Epidermal melanocyte (primary cell): ENCODE measurements at regions not wholly inside any gene's neighbourhood (a gene's known extent, or its start where the extent isn't known, plus 50 kb on each side); places are given as distances from the start of the nearest gene placed in this dataset.
"Not testable (repeated sequence)": the region's sequence is repeated elsewhere in the genome, so short reads cannot be mapped to it uniquely, and the experiment has no call there.

Experiments
- DNase-seq: peaks from one replicate; pipeline ENCODE4 v3.0.0; 2011; ENCODE audit warnings: low spot score; ENCODE audit not compliant: insufficient read length

DNA sequence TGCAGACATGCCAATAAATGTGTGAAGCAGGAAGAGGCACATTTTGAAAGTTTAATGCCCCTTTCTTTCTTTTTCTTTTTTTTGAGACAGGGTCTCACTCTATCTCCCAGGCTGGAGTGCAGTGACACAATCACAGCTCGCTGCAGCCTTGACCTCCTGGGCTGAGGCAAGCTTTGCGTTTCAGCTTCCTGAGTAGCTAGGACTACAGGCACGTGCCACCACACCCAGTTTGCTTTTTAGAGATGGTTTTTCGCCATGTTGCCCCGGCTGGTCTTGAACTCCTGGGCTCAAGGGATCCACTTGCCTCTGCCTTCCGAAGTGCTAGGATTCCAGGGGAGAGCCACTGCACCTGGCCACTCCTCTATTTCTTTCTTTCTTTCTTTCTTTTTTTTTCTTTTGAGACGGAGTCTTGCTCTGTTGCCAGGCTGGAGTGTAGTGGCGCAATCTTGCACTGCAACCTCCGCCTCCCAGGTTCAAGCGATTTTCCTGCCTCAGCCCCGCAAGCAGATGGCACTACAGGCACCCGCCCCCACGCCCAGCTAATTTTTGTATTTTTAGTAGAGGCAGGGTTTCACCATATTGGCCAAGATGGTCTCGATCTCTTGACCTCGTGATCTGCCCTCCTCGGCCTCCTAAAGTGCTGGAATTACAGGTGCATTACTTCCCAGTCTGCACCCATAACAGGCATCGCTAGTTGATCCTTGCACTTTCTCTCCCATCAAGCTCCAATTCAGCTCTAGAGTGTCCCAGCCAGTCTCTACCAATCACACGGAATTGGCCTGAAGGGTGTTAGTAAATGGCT is 77.5 kb upstream of the RUNX3 start:
- not testable (repeated sequence) for DNase-seq

DNA sequence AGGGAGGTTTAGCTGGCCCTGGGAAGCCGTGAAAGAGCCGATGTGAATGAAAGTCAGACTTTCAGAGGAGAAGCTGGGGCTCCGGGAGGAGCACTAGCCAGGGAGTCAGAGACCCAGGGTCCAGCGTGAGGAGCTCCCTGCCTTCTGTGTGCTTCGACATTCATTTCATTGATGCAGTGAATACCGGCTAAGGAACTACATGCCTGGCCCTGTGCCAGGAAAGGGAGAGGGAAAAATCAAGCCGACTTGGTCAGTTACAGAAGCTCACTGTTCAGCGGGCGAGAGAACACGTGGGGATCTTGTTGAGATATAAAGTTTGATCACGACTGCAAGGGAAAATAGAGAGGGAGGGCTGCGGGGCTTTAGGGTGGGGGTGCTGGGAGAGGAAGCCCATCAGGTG is 76.7 kb upstream of the RUNX3 start:
- no peak for DNase-seq

DNA sequence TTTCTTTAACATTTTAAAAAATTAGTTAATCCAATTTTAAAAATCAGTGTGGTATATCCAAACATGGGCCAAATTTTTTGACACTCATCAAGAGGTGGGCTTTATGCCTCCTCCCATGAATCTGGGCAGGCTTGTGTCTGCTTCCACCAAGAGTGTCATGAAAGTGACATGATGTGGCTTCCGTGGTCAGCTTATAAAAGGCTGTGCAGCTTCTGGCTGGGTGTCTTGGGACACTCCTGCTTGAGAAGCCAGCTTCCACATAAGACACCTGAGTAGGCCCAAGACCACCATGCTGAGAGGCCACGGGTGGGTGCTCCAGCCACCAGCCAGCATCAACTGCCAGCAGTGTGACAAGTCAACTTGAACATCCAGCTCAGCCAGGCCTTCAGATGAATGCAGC is 74.3 kb upstream of the RUNX3 start:
- DNase-seq = no peak

DNA sequence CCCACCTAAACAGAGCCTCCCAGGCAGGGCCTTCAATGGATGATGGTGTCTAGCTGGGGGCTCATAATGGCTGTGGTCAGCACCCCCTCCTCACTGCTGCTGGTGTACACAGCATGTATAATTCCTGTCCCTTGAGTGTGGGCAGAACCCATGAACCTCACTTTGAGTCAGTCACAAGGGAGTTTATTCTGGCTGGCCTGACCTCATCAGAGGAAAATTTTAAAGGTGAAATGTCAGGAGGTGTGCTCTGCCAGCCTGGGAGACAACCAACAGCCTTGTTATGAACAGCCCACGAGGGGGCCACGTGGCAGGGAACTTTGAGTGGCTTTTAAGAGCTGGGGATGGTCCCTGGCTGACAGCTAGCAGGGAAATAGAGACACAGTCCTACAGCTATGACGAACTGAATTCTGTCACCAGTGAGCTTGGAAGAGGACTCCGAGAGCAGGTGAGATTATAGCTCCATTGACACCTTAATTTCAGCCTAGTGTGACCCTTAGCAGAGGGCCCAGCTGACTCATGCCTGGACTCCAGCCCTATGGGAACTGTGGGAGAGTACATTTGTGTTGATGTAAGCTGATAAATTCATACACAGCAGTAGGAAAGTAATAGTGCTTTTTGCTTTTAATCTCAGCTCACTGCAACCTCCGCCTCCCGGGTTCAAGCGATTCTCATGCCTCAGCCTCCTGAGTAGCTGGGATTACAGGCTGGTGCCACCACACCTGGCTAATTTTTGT is 73.5 kb upstream of the RUNX3 start:
- no peak for DNase-seq

DNA sequence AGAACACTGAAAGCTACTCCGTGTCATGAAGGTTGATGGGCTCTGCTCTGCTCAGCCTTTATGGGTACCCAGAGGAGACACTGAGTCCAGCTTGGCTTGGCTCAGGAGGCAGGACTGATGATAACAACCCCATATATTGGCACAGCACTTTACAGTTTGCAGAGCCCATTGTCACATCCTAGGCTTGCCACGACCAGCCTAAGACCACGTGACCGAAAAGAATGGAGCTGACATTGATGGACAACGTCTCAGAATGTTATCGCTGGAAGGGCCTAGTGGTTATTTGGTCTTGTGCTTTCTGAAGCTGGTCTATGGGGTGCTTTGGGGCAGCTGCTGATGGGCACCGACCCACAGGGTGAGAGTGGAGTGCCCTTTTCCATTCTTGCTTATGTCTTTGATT is 72.9 kb upstream of the RUNX3 start:
- no peak for DNase-seq

DNA sequence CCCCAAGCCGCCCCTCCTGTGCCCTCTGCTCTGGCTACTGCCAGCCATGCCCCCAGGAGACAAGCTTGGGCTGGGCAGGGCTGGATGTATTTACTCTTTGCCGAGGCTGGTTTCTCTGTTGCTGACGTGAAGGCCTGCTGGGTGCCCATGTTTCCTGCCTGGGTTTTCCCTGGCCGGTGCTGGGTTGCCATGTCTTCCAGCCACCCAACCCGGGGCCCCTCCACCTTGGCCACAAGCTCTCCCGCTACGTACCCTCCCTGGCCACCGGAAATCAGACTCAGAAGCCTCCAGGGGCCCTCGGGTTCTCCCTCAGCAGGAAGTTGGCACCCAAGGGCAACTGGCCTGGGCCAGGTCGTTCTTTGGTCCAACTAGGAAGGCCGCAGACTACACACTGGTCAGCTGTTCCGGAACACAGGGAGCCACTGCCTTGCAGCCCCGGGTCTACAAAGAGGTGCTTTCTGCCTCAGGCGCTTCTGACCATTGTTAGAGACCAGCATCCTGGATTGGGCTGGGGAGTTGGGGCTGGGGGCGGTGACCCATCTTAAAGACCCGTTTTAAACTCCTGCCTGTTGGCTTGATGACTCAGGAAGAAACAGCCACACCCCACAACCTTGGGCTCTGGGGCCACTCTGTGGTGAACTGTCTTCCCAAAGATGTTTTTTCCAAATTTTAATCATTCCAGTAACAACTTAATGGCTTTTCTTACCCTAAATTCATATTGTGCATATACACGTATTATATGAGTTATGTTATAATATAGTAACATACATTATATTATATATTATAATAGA is 71.2 kb upstream of the RUNX3 start:
- no peak for DNase-seq

DNA sequence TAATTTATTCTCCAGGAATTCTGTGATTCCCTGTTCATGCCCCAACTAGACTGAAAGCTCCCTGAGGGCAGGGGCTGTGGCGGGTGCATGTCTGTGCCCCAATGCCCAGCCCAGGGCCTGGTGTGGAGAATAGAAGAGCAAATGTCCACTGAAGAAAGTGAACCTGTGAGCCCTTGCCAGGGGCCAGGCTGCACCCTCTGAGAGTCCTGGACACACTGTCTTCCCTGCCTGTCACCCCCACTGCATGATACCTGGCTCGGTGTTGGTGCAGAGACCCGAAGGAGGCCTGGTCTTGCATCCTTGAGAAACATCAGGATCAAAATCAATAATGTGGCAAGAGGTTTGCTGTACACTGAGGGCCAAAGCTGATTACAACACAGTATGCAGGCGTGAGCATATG is 69.8 kb upstream of the RUNX3 start:
- DNase-seq = no peak

DNA sequence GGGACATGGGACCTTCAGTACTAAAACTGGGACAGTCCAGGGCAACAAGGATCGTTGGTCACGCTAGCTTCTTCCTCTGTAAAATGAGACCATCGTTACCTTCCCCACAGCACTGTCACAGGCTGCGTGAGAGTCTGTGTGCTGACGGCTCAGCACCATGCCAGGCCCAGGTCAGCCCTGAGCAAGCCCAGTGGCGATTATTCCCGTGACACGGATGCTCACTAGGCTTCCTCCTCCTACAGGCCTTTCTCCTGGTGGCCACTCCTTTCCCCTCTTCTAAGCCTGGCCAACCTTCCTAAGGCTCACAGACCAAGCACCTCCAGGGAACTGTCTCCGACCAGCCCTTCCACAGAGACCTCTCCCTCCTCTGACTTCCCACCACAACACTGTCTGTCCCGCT is 69.3 kb upstream of the RUNX3 start:
- no peak for DNase-seq

DNA sequence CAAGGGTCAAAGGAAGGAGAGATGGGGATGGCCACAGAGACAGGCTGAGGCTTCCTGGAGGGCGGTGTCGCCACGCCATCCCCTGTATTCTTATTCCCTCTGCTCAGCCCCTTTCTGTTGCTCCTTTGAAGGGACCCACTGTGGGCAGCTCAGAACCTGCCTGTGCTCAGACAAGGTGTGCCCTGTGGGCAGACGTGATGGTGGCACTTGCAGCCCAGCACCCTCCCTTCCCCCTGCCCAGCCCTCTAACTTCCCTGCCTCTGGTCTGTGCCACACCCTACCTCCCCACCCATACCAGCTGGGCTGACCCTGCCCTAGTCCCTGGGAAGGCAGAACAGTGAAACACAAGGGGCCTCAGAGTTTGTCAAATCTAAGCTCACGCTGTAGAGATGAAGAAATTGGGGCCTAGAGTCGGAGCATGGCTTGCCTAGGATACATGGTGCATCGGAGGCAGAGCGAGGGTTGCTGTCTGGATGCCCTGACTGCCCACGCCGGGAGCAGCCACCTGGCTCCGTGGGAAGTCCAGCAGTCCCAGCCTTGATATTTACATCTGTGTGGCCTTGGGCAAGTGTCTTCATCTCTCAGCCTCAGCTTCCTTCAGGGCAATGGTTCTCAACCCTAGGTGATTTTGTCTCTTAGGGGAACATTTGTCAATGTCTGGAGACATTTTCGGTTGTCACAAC is 68.6 kb upstream of the RUNX3 start:
- no peak for DNase-seq

DNA sequence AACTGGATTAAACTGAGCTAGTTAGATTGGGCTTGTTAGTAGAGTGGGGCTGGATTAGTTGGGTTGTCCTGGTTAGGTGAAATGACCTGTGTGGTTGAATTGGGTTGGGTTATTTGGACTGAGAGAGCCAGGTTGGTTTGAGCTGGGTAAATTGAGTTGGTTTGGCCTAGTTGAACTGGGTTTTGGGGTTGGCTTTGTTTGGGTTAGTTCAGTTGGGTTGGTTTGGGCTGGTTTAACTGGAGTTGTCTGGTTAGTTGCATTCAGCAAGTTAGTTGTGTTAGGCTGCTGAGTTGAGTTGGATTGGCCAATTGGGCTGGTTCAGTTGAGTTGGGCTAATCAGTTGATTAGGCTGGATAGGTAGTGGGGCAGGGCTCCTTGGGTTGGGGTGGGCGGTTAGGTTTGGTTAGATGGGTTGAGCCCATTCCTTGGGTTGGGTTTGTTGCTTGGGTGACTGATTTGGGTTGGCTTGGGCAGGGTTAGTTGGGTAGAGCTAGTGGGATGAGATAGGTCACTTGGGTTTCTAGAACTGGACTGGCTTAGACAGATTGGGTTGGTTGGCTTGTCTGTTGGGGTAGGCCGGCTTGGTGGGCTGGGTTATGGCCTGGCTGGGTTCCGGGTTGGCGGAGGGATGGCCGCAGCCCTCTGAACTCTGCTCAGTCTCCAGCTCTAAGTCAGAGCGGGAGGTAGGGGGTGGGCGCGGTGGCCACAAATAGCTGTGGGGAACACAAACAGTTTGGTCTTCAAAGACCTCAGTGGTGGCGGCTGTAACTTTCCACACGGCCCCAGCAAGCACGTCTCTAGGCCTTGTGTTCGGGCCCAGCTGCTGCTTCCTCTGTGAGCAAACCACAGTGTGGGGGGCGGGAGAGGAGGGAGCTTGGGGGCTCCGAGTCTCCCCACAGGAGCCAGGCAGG is 67.2 kb upstream of the RUNX3 start:
- DNase-seq = no peak

DNA sequence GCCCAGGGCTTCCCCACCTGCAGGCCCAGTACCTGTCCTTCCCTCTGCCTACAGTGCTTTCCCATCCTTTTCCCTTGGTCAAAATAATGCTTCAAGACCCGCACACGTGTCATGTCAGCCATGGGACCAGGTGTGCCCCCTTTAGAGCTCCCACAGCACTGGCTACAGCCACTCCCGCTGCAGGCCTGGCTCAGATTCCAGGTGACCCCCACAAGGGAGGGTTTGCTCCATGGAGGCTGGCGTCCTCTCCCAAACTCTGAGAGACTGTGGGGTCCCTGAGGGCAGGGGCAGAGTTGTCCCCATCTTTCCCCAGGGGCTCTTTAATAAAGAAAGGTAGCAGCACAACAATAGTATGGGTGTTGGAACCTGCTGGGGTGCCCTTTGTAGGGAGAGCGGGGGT is 66.4 kb upstream of the RUNX3 start:
- no peak for DNase-seq

DNA sequence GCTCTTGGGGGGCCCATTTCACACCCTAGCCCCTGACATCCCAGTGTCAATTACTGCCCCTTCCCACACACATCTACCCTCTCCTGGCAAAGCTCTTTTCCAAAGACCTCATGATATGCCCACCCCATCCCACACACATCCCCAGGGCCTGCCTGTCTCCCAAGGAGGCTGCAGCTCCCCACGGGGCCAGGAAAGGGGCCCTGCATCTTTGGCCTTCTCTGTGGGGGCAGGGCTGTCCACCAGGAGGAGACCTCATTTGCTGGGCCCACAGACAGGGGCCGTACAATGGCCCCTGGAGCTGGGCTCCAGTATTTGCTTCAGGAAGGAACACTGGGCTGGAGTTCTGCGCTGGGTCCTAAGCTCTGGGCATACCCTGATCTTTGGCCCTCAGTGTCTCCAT is 65.6 kb upstream of the RUNX3 start:
- DNase-seq = no peak

DNA sequence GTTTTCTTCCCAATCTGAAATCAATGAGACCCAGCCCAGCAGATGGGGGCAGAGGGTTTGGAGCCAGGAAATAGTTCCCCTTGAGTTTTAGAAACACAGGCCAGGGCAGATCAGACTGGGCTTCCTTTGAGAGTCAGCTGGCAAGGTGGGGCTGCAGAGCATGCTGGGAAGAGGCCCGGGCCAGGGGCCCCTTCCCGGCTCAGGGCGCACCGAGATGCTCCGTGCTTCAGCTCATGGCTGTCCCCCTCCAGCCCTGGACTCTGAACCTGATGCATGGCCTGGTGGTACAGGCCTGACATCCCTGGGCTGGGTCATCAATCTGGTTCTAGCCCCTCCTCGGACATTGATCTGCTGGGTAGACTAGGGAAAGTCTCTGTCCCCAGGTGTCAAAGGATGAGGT is 65.1 kb upstream of the RUNX3 start:
- no peak for DNase-seq

DNA sequence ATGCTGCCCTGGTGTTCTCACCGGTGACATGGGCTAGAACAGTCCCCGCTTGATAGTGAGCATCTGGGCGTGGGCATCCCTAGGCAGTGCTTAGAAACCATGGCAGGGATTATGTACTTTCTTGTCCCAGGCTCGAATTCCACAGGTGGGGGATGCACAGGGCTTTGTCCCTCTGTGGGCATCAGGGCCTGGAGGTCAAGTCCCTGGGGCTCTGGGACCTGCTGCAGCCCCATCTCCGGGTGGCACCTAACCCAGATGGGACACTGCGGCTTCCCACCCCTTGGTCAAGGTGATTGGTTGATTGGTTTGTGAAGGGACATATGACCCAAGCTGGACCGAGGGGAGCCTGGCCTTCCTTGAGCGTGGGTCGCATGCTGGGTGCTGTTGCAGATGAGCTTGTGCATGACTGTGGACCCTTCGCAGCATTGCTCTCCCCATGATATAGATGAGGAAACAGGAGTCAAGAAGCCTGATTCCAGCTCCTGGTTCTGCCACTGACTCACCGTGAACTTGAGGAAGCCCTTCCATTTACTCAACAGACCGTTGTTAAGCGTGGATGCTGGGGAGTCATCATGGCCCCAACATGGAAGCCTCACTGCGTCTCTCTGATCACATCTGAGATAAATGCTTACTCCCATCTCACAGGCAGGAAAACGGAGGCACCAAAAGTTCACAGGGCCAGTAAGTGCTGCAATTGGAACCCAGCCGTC is 64.0 kb upstream of the RUNX3 start:
- no peak for DNase-seq

DNA sequence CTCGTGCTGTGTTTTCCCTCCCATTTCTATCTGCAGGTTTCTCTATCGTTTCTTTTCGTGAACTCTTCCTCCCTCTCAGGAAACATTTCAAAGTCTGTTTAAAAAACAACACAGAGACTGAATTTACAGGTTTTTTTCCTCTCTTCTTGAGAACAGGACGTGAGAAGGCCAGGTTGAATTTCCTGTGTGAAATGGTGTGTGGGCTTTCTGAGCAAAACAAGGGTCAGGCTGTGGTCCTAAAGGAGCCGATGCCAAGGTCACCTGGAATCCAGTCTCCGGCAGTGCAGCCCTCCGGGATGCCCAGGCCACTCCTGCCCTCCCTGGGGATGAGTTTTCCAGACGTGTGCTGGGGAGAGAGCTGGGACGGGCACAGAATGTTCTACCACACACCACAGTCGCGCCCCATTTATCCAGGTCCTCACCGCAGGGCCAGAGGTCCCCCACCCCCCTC is 62.7 kb upstream of the RUNX3 start:
- no peak for DNase-seq

DNA sequence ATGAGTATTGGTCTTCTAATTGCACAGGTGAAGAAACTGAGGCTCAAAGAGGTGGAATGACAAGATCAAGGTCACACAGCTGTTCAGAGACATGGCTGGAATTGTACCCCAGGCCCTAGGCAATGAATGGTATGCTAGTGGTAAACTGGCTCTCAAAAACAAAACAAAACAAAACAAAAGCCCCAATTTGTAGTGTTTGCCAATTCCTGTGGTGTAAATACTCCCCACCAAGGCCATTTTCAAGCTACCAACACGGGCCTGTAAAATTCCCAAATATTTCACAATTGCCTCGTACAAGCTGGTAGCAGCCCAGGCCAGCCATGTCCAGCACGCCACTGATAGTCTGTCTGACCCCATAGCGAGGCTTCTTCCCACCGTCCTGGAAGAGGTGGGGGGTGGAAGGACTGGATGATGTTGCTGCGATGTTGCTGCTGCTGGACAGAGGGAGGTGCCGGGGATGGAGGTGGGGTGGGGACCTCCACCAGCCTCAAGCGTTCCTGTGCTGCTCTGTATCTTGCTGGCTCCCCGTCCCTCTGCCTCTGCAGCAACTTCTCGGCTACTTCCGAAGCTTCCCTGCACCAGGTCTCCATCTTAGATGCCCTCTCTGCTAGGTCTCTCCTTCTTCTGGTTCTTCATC is 62.2 kb upstream of the RUNX3 start:
- DNase-seq = no peak

DNA sequence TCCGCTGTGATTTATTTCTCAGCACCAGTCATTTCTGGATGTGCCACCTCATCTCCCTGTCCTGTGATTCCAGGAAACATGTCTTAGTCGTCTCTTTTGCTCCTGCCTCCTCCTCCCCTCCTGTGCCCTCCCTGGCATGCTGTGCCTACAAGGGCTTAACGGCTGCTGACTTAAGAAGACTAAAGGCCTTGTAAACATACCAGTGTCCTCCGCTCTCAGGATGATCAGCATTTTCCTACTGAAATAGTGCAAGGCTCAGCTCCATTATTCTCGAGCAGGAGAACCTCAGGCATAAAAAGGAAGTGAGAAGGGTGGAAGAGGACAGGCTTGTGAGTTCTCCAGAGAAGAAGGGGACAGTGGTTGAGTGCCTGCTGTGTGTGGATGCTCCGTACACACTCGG is 61.6 kb upstream of the RUNX3 start:
- no peak for DNase-seq

DNA sequence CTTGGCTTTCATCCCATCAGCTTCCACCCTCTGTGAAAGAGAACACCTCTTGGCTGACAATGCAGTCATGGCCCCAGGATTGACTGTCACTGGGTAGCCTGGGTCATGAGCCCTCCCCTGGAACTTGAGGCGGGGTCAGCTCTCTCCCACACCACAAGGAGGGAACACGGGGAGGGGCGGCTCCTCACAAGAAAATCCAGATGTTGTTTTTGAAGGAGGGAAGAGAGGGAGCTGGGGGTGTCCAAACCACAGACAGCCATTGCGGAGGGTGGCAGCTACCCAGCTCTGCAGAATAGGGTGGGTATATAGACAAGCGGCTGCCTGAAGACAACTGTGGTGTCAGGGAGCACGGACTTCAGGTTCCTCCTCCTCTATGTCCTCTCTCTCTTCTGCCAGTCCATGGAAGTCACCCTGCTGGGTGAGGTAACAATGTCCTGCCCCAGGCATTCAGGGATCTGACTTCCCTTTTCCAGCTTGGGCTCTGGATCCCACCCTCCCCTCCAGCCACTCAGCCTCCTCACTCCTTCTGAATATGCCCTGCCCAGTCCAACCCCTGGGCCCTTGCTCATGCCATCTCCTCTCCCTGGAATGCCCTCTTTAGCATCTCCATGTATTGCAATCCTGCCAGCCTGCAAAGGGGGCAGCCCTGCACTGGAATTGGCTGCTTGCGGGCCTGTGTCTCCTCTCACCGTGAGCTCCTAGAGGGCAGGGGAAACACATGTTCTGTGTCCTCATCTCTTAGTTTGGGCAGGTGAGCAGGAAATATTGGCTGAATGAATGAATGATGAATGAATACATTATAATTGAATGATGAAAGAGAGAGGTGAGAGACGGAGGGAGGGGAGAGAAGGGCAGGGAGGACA is 60.9 kb upstream of the RUNX3 start:
- no peak for DNase-seq
